ENCODE measurements at regions not wholly inside any gene's neighbourhood (a gene's known extent, or its start where the extent isn't known, plus 50 kb on each side); places are given as distances from the start of the nearest gene placed in this dataset.

DNA sequence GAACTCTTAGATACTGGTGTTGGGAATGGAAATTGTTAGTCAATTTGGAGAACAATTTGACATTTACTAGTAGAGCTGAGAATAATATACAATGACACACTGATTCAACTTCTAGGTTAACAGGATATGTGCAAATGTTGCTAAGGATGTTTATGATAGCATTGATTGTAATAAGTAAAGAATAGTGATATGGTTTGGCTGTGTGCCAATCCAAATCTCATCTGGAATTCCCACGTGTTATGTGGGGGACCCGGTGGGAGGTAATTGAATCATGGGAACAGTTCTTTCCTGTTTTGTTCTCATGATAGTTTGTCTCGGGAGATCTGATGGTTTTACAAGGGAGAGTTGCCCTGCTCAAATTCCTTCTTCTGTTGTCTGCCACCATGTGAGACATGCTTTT, 302.4 kb upstream of the TMPRSS15 start:
- no peak for DNase-seq
- TF ChIP-seq, protein P1, sequence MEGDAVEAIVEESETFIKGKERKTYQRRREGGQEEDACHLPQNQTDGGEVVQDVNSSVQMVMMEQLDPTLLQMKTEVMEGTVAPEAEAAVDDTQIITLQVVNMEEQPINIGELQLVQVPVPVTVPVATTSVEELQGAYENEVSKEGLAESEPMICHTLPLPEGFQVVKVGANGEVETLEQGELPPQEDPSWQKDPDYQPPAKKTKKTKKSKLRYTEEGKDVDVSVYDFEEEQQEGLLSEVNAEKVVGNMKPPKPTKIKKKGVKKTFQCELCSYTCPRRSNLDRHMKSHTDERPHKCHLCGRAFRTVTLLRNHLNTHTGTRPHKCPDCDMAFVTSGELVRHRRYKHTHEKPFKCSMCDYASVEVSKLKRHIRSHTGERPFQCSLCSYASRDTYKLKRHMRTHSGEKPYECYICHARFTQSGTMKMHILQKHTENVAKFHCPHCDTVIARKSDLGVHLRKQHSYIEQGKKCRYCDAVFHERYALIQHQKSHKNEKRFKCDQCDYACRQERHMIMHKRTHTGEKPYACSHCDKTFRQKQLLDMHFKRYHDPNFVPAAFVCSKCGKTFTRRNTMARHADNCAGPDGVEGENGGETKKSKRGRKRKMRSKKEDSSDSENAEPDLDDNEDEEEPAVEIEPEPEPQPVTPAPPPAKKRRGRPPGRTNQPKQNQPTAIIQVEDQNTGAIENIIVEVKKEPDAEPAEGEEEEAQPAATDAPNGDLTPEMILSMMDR (IDR thresholded peaks at IDR 0.05) = no peak
- Histone ChIP-seq H3K36me3 (ENCODE audit: low read depth) (no peaks in the 10 kb centered on the region), H3K4me1 (ENCODE audit: low read depth) (no peaks in the 10 kb centered on the region), H3K4me3 (no peak overlapping the region), H3K9me3 (no peaks in the 10 kb centered on the region)
- intact Hi-C loops (cut with DNase I, micrococcal nuclease) = no loop called here
- ATAC-seq = no peak

DNA sequence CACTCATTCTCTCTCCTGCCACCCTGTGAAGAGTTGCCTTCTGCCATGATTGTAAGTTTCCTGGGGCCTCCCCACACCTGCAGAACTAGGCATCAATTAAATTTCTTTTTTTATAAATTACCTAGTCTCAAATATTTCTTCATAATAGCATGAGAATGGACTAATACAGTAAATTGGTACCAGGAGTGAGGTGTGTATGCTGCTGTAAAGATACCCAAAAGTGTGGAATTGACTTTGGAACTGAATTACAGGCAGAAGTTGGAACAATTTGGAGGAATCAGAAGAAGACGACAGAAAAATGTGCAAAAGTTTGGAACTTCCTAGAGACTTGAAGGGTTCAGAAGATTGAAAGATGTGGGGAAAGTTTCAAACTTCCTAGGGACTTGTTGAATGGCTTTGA, 308.1 kb upstream of the TMPRSS15 start:
- no peak overlapping the region for H3K4me3 ChIP-seq
- no peaks in the 10 kb centered on the region for H3K4me1 ChIP-seq (ENCODE audit: low read depth)
- TF ChIP-seq, protein P1 (IDR thresholded peaks at IDR 0.05) = no peak
- intact Hi-C loops (cut with DNase I, micrococcal nuclease) = no loop called here
- no peak for ATAC-seq
- no peak for DNase-seq
- H3K36me3 ChIP-seq (ENCODE audit: low read depth) = no peaks in the 10 kb centered on the region
- no peaks in the 10 kb centered on the region for H3K9me3 ChIP-seq

DNA sequence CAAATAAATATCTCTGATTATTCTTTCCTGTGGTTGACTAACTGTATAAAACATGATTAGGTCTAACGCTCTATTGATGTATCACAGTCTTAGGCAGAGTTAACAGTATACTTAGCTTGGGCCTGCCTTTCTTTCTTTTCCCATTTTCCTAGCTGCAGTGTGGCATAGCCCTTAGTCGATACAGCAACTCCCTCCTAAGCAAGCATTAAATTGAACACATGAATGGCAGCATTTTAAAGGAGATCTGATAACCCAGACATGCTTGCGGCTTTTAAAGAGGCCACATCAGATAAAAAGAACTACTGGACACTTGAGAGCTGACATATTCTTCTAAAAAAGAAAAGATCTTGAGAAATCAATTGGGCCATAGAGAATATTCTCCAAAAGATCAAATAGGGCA, 312.0 kb upstream of the TMPRSS15 start:
- Histone ChIP-seq H3K4me1 (ENCODE audit: low read depth) (no peaks in the 10 kb centered on the region), H3K4me3 (no peak overlapping the region), H3K36me3 (ENCODE audit: low read depth) (no peaks in the 10 kb centered on the region), H3K9me3 (no peaks in the 10 kb centered on the region)
- no peak for ATAC-seq
- intact Hi-C loops (cut with DNase I, micrococcal nuclease) = no loop called here
- no peak for DNase-seq
- TF ChIP-seq, protein P1 (IDR thresholded peaks at IDR 0.05) = no peak

DNA sequence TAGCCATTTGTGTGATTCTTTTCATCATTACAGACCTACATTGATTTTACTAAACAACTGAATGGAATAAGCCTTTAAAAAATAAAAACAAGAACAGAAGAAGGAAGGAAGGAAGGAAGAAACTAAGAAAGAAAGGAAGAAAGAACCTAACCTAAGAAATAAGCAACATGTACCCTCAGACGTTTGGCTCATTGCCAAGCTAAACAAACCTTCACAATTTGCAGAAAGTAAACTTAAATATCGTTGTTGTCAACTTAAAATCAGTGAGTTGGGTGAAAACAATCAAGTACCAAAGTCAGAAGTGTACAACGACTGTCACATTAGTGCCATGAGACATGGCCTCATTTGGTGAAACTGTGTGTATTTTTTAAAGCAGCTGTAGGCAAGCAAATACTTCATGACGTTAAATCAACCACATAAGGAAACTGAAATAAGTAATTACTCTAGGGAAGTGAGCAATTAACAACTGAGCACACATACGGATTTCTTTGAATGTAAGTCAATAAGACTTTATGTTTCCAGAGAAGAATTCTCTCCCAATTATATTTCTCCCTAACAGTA, 313.1 kb upstream of the TMPRSS15 start:
- TF ChIP-seq, protein P1 (IDR thresholded peaks at IDR 0.05) = no peak
- H3K4me3 ChIP-seq = no peak overlapping the region
- DNase-seq (no peak), ATAC-seq (peak; percentile 36)
- intact Hi-C loops (cut with DNase I, micrococcal nuclease) = no loop called here
- no peaks in the 10 kb centered on the region for H3K36me3 ChIP-seq (ENCODE audit: low read depth)
- no peaks in the 10 kb centered on the region for H3K4me1 ChIP-seq (ENCODE audit: low read depth)
- no peaks in the 10 kb centered on the region for H3K9me3 ChIP-seq

DNA sequence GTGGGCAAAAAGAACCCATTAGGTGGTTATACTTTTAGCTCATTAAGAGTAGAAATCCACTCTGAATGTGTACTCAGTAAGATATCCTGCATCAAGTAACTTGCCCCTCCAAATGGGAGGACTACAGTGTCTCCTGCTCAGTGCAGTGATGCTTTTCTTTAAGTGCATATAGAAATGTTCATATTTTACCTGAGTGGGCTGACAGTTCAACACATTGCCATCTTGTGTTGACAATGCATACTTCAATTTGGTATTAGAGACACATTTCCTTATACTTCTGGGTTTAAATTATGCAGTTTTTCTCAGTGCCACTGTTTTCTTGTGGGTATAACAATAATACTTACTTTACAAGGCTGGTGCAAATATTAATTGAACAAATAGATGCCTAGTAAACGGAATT, 318.6 kb upstream of the TMPRSS15 start:
- H3K4me3 ChIP-seq = no peak overlapping the region
- TF ChIP-seq, protein P1 (IDR thresholded peaks at IDR 0.05) = no peak
- intact Hi-C loops (cut with DNase I, micrococcal nuclease) = no loop called here
- no peaks in the 10 kb centered on the region for H3K36me3 ChIP-seq (ENCODE audit: low read depth)
- ATAC-seq (no peak), DNase-seq (no peak)
- no peaks in the 10 kb centered on the region for H3K4me1 ChIP-seq (ENCODE audit: low read depth)
- H3K9me3 ChIP-seq = no peaks in the 10 kb centered on the region

DNA sequence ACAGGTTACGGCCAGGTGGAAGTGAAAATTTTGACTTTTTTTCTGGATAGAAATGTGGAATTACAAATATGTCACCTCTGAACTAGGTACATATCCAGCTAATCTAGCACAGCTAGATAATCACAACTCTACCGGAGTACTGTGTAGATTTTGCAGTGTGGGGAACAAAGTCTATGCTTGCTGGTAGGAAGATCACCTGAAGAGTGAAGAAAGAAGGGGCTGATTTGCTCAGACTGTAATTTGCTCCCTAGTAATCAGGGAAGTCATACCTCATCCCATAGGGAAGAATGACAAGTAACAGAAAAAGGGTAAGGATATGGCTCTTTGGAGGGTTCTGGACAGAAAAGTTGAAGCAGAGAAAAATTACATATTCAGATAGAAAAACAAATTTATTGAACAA, 319.6 kb upstream of the TMPRSS15 start:
- Histone ChIP-seq H3K9me3 (no peaks in the 10 kb centered on the region), H3K36me3 (ENCODE audit: low read depth) (no peaks in the 10 kb centered on the region), H3K4me1 (ENCODE audit: low read depth) (no peaks in the 10 kb centered on the region), H3K4me3 (no peak overlapping the region)
- intact Hi-C loops (cut with DNase I, micrococcal nuclease) = no loop called here
- no peak for DNase-seq
- no peak for ATAC-seq
- TF ChIP-seq, protein P1 (IDR thresholded peaks at IDR 0.05) = no peak
